CD4-positive, alpha-beta T cell treated with Interleukin-12 subunit alpha and Interleukin-12 subunit beta, for 1 hour (primary cell): ENCODE measurements at regions not wholly inside any gene's neighbourhood (a gene's known extent, or its start where the extent isn't known, plus 50 kb on each side); places are given as distances from the start of the nearest gene placed in this dataset.

Experiments used
- DNase-seq: peaks from one replicate; pipeline ENCODE4 v3.0.0-alpha.2; 2020

DNA sequence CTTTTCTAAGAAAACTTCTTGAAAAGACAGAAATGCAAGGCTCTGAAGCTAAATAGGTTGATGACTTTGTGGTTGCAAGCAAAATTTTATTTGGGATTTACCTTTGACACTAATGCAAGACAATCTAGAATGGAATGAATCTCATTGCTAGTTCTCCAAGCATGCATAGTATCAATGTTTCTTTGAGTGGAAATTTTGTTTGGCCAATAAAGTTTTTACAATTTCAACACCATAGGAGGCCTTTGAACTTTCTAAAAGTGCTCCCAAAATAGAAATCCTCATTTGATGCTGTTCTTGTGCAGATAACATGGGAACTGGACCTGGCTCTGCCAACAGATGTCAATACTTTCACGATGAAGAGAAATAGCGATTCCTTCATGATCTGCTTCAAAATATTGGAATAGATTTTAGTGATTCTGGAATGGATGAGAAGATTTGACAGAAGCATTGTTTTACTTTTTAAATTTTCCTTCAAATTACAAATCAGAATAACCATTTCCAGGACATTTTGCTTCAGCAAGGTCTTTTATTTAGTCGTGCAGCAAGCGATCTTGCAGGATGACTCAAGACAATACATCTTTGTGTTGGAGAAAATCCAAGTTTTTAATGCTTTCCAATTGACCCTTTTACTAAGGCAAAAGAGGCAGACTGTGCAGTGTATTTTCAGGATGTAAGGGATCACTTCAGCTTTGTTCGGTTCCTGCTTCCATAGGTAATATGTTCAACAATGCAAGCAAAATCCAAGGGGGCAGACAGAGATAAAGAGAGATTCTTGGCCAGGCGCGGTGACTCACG lies 51.7 kb upstream of the OTUD4 start:
- DNase-seq: no peak

DNA sequence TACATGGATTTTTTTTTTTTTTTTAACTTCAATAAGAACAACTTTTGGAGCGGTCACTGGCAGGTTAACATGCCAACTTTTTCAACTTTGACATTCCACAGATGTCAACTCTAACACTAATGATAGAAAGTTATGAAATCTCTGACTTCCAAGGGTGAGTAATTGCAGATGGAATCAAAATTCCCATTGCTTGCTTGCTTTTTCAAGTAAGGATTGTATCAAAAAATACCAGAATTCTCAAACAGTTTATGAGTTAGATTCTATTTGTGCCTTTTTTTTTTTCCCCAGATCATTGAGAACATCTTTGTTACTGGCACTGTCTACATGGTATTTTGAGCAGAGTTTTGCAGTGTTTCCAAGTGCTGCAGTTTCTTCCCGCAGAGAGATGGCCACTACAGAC lies 50.3 kb upstream of the OTUD4 start:
- no peak for DNase-seq
